ENCODE measurements at regions not wholly inside any gene's neighbourhood (a gene's known extent, or its start where the extent isn't known, plus 50 kb on each side); places are given as distances from the start of the nearest gene placed in this dataset.
"Not testable (repeated sequence)": the region's sequence is repeated elsewhere in the genome, so short reads cannot be mapped to it uniquely, and the experiment has no call there.

GRCh38 chr21:5246416-5246815, 5275.0 kb upstream of the TPTE start:
- not testable (repeated sequence) for TF ChIP-seq CTCF, POLR2A (IDR thresholded peaks at IDR 0.05)
